GM12878 (cell line): ENCODE measurements at regions not wholly inside any gene's neighbourhood (a gene's known extent, or its start where the extent isn't known, plus 50 kb on each side); places are given as distances from the start of the nearest gene placed in this dataset.

ENCODE experiments used
- ATAC-seq: fragments of 200-7000 bp; cut with Tn5 transposase; 3 replicates; pipeline ENCODE4 v1.9.1; 2020; ENCODE audit warnings: mild to moderate bottlenecking, moderate library complexity
- BruUV-seq: library from RNA; stranded (reverse); fragments of 400-500 nt; replicated peaks from 2 replicates; lab custom pipeline; 2021; lab: Mats Ljungman, UMichigan
- CTCF ChIA-PET: fragments of 300-600 bp; sonication (Branson Sonifier 250); formaldehyde crosslinking; extraction: SDS; loops from one replicate; lab custom pipeline; 2021; ENCODE audit warnings: inconsistent platforms; lab: Yijun Ruan, JAX
- POLR2A ChIA-PET: fragments of 350-600 bp; formaldehyde crosslinking; extraction: SDS; loops from one replicate; lab custom pipeline; 2021; ENCODE audit warnings: inconsistent platforms; lab: Charles Lee
- RAD21 ChIA-PET: fragments of 300-600 bp; sonication (Branson Sonifier 250); formaldehyde crosslinking; loops from one replicate; lab custom pipeline; 2023; ENCODE audit warnings: antibody characterized with exemption; ENCODE audit not compliant: unreplicated experiment; lab: Charles Lee
- SMC1A ChIA-PET: fragments of 300-600 bp; sonication (Branson Sonifier 250); formaldehyde crosslinking; loops from one replicate; lab custom pipeline; 2023; ENCODE audit not compliant: unreplicated experiment, uncharacterized antibody; lab: Charles Lee
- DNase-seq: peaks from one replicate; pipeline ENCODE4 v3.0.0-alpha.2; 2011; ENCODE audit warnings: low read depth, low spot score
- FAIRE-seq: peaks from 3 replicates; lab custom pipeline; 2011; peaks lifted over from hg19 to GRCh38; lab: Jason Lieb, UNC
- H2AFZ ChIP-seq: 2 replicates; pipeline ENCODE4 v1.6.0; 2011; ENCODE audit warnings: low read depth, low read length, control low read depth; ENCODE audit not compliant: control insufficient read depth
- H3K27ac ChIP-seq: 2 replicates; pipeline ENCODE4 v1.5.1; 2011; ENCODE audit warnings: control low read depth; ENCODE audit not compliant: control insufficient read depth, insufficient read depth
- H3K27me3 ChIP-seq, 2 experiments: replicated peaks in 1 of 2; 2 replicates each; pipeline versions ENCODE4 v1.6.0 to v1.6.1; 2011; ENCODE audit warnings: low read length in 1 of 2; ENCODE audit not compliant: control insufficient read depth in 2 of 2, insufficient read depth in 2 of 2
- H3K36me3 ChIP-seq, 2 experiments: 2 replicates each; pipeline ENCODE4 v1.5.1; 2011; ENCODE audit warnings: low read length in 1 of 2; ENCODE audit not compliant: control insufficient read depth in 2 of 2, insufficient read depth in 2 of 2
- H3K4me1 ChIP-seq: 2 replicates; pipeline ENCODE4 v1.6.1; 2011; ENCODE audit warnings: mild to moderate bottlenecking, low read length, moderate library complexity, mixed read lengths; ENCODE audit not compliant: control insufficient read depth, insufficient read depth
- H3K4me2 ChIP-seq: 2 replicates; pipeline ENCODE4 v1.6.0; 2011; ENCODE audit warnings: control low read depth; ENCODE audit not compliant: control insufficient read depth, insufficient read depth
- H3K4me3 ChIP-seq: fragments of 200-600 bp; sonication (generic); 2 replicates; pipeline ENCODE4 v1.5.1; 2016
- H3K79me2 ChIP-seq: 2 replicates; pipeline ENCODE4 v1.6.0; 2011; ENCODE audit warnings: low read length; ENCODE audit not compliant: control insufficient read depth, insufficient read depth
- H3K9ac ChIP-seq: 2 replicates; pipeline ENCODE4 v1.8.0; 2011; ENCODE audit warnings: low read length, control low read depth, mixed read lengths; ENCODE audit not compliant: control insufficient read depth, insufficient read depth
- H3K9me3 ChIP-seq: replicated peaks from 3 replicates; pipeline ENCODE4 v1.5.1; 2011; ENCODE audit warnings: mild to moderate bottlenecking, low read length; ENCODE audit not compliant: control insufficient read depth, insufficient read depth
- H4K20me1 ChIP-seq: 2 replicates; pipeline ENCODE4 v1.6.0; 2011; ENCODE audit not compliant: control insufficient read depth, insufficient read depth
- E2F8 ChIP-seq: fragments of 450-650 bp; IDR thresholded peaks from 2 replicates; pipeline ENCODE4 v1.6.1; 2018; ENCODE audit warnings: mild to moderate bottlenecking, low read depth, moderate library complexity; ENCODE audit not compliant: partially characterized antibody
- EED ChIP-seq: sonication (generic); IDR thresholded peaks from 2 replicates; pipeline ENCODE4 v1.6.1; 2016; ENCODE audit warnings: antibody characterized with exemption, low read depth
- RFX5 ChIP-seq: IDR thresholded peaks from 2 replicates; pipeline ENCODE4 v1.6.1; 2011; ENCODE audit warnings: low read depth, low read length, improper control_type of control experiment
- USF2 ChIP-seq: IDR thresholded peaks from 2 replicates; pipeline ENCODE4 v1.6.1; 2011; ENCODE audit warnings: low read depth, low read length, improper control_type of control experiment, borderline replicate concordance
- WGBS: methylation state at CpG from one replicate; pipeline ENCODE4 v1.1.6; 2016; ENCODE audit warnings: low lambda C conversion rate; ENCODE audit not compliant: insufficient replicate concordance, insufficient coverage; ENCODE audit errors: missing lambda C conversion rate; 5-methylcytosine and 5-hydroxymethylcytosine counted together
- in situ Hi-C: fragments of 300-500 bp; cut with MboI; formaldehyde crosslinking; loops from 9 replicates; pipeline ENCODE4 v1.14.3; 2018; ENCODE audit warnings: mixed read lengths
- intact Hi-C: fragments of 100-400 bp; cut with micrococcal nuclease; formaldehyde crosslinking; loops from one replicate; pipeline ENCODE4 v1.14.2; 2022; ENCODE audit not compliant: unreplicated experiment
- TF ChIP-seq, protein P1 (sequence below): IDR thresholded peaks from 2 replicates; pipeline ENCODE4 v1.6.1; 2011; ENCODE audit warnings: borderline replicate concordance, low read depth, mild to moderate bottlenecking, moderate library complexity, low read length; ENCODE audit not compliant: insufficient read depth, poor library complexity, severe bottlenecking

DNA sequence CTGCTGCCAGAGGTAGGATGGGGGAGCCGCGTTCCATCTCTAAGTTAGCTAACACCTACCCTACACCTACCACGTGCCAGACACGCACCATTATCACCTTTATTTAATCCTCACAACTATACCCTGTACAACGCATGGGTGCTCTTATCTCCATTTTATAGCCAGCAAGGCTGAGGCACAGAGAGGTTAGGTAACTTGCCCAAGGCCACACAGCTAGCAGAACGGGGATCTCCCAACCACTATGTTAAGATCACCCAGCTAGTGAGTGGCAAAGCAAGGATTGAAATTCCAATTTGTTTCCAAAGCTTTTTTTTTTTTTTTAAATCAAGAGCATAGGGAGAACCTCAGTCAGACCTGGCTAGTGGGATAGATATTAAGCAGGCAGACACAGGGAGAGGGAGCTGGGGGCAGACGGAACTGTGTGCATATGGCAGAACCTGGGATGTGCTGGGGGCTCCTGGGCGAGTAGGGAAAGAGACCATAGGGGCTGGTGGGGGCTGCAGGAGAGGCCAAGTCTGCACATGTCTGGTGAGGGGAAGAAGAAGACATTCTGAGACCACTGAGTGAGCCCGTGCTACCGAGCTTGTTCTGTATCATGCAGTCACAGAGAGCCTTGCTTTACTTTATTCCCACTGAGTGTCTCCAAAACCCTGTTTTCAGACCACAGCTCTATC, 196.3 kb upstream of the TPM1 start:
- no peak for TF ChIP-seq RFX5
- TF ChIP-seq EED, result no peak
- ChIA-PET CTCF (interaction anchor here (0.6 to 1.0 kb wide), 3 partner anchors 104 to 326 kb away, joined by 3 to 6 read pairs (median 4); no protein-coding TSS in a partner anchor), SMC1A (interaction anchor here (0.6 kb wide), 2 partner anchors 52 to 245 kb away, joined by 3 to 4 read pairs; no protein-coding TSS in a partner anchor), RAD21 (no interaction called here), POLR2A (no interaction called here)
- Histone ChIP-seq H3K36me3 (no peaks in the 10 kb centered on the region), H3K27ac (no peak overlapping the region), H3K4me3 (no peak overlapping the region), H3K27me3 (peaks cover 0 to 4% of the 10 kb centered on the region in 2 experiments; a peak in 2 of 4 replicates), H3K4me1 (no peaks in the 10 kb centered on the region), H3K79me2 (no peaks in the 10 kb centered on the region), H2AFZ (no peak overlapping the region), H3K9ac (no peak overlapping the region), H3K4me2 (no peak overlapping the region), H3K9me3 (no peaks in the 10 kb centered on the region), H4K20me1 (no peaks in the 10 kb centered on the region)
- no peak for ATAC-seq
- intact Hi-C loops, result no loop called here
- WGBS, result 51% methylated on average over 10 of the region's 10 CpGs
- BruUV-seq, result no TSS peak
- no peak for FAIRE-seq
- DNase-seq, result no peak
- in situ Hi-C loops, result loop anchor here (10.0 kb wide), 1 partner anchor 249 kb away; no protein-coding TSS in a partner anchor

GRCh38 chr15:62846805-62847495, 195.6 kb upstream of the TPM1 start:
- FAIRE-seq, result no peak
- in situ Hi-C loops (loop anchor here (10.0 kb wide), 1 partner anchor 248 kb away; no protein-coding TSS in a partner anchor), intact Hi-C loops (no loop called here)
- ChIA-PET RAD21 (interaction anchor here (1.4 kb wide), 1 partner anchor 246 kb away, joined by 3 read pairs; no protein-coding TSS in a partner anchor), POLR2A (no interaction called here), CTCF (interaction anchor here (0.7 to 1.4 kb wide), 5 partner anchors 20 to 763 kb away, joined by 3 to 6 read pairs (median 3); no protein-coding TSS in a partner anchor), SMC1A (no interaction called here)
- Histone ChIP-seq H3K9ac (no peak overlapping the region), H3K27me3 (peaks cover 0 to 4% of the 10 kb centered on the region in 2 experiments; a peak in 2 of 4 replicates), H3K4me3 (no peak overlapping the region), H2AFZ (no peak overlapping the region), H3K9me3 (no peaks in the 10 kb centered on the region), H3K27ac (no peak overlapping the region), H3K79me2 (no peaks in the 10 kb centered on the region), H4K20me1 (no peaks in the 10 kb centered on the region), H3K4me2 (no peak overlapping the region), H3K36me3 (no peaks in the 10 kb centered on the region), H3K4me1 (no peaks in the 10 kb centered on the region)
- 31% methylated on average over 8 of the region's 8 CpGs for WGBS
- TF ChIP-seq E2F8 (no peak), USF2 (no peak)
- TF ChIP-seq, protein P1, sequence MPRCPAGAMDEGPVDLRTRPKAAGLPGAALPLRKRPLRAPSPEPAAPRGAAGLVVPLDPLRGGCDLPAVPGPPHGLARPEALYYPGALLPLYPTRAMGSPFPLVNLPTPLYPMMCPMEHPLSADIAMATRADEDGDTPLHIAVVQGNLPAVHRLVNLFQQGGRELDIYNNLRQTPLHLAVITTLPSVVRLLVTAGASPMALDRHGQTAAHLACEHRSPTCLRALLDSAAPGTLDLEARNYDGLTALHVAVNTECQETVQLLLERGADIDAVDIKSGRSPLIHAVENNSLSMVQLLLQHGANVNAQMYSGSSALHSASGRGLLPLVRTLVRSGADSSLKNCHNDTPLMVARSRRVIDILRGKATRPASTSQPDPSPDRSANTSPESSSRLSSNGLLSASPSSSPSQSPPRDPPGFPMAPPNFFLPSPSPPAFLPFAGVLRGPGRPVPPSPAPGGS, result no peak
- BruUV-seq, result no TSS peak
- ATAC-seq, result no peak
- no peak for DNase-seq
